AG09319 (cell line): ENCODE measurements at regions not wholly inside any gene's neighbourhood (a gene's known extent, or its start where the extent isn't known, plus 50 kb on each side); places are given as distances from the start of the nearest gene placed in this dataset.

Source experiments
- DNase-seq: peaks from one replicate; pipeline ENCODE4 v3.0.0-alpha.2; 2010; ENCODE audit warnings: low read depth; ENCODE audit errors: extremely low read depth
- TF ChIP-seq, protein P1 (sequence below): IDR thresholded peaks from 2 replicates; pipeline ENCODE4 v1.5.1; 2011; ENCODE audit warnings: low read depth, mild to moderate bottlenecking, inconsistent platforms, low read length, moderate library complexity

DNA sequence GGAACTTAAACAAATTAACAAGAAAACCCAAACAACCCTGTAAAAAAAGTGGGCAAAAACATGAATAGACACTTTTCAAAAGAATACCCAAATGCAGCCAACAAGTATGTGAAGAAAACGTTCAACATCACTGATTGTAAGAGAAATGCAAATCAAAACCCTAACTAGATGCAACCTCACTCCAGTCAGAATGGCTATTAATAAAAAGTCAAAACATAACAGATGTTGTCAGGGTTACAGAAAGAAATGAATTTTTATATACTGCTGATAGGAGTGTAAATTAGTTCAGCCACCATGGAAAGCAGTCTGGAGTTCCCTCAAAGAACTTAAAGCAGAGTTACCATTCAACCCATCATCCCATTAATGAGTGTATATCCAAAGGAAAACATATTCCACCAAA, 479.0 kb downstream of the MTRR start:
- TF ChIP-seq, protein P1, sequence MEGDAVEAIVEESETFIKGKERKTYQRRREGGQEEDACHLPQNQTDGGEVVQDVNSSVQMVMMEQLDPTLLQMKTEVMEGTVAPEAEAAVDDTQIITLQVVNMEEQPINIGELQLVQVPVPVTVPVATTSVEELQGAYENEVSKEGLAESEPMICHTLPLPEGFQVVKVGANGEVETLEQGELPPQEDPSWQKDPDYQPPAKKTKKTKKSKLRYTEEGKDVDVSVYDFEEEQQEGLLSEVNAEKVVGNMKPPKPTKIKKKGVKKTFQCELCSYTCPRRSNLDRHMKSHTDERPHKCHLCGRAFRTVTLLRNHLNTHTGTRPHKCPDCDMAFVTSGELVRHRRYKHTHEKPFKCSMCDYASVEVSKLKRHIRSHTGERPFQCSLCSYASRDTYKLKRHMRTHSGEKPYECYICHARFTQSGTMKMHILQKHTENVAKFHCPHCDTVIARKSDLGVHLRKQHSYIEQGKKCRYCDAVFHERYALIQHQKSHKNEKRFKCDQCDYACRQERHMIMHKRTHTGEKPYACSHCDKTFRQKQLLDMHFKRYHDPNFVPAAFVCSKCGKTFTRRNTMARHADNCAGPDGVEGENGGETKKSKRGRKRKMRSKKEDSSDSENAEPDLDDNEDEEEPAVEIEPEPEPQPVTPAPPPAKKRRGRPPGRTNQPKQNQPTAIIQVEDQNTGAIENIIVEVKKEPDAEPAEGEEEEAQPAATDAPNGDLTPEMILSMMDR = no peak
- no peak for DNase-seq

GRCh38 chr5:8349855-8350254, 480.9 kb downstream of the MTRR start:
- TF ChIP-seq, protein P1 = no peak
- DNase-seq = no peak

DNA sequence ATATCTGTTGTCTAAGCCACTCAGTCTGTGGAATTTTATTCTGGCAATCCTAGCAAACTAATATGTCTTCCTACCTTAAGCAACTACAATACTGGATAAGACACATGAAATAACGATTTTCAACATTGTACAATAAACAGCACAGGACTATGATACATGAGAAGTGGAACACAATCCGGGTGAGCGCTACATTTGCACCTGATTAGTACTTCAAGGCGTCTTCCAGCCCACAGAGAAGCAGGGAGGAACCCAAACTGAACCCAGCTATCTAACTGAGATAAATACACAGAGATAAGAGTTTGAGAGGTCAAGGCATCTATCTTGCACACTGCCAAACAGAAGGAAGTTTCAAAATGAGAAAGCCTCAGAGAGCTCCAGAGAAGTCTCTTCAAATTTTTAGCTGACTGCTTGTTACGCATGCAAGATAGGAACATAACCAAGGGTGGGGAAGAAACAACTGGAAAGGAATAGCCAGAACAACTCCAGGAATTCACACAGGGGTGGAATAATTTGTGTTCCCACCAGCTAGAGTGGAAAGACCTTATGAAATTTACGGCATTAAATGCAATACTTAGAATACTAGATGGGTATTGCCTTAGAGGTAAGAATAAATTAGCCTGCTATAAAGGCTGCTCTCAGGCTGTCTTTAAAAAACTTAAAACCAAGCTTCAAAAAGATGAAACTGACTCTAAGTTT, 481.8 kb downstream of the MTRR start:
- TF ChIP-seq, protein P1 = no peak
- no peak for DNase-seq

DNA sequence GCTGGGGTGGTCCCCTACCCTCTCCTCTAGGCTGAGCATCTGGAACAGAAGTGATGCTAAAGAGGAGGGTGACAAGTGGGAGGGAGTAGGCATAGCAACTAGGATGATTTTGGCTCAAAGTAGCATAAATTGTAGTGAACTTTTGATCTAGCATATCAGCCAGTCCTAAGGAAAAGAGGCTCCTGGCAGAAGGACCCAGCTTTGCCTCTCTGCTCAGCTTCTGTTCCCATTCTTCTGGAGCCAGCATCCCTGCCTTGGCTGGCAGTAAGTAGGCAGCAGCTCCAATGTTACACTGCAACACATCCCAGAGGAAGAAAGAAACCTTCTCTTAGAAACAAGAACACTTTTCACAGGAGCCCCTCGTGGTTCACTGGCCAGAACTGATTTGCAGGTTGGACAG, 487.0 kb downstream of the MTRR start:
- no peak for DNase-seq
- TF ChIP-seq, protein P1 = no peak

- DNase-seq = no peak
Observed at GRCh38 chr5:8360012-8360411, 491.1 kb downstream of the MTRR start.

GRCh38 chr5:8362495-8362894, 493.5 kb downstream of the MTRR start:
- no peak for DNase-seq
- TF ChIP-seq, protein P1 = no peak

More at GRCh38 chr5:8360012-8360411, 491.1 kb downstream of the MTRR start:
- TF ChIP-seq, protein P1 = no peak

- TF ChIP-seq, protein P1 = no peak
- no peak for DNase-seq
Observed at GRCh38 chr5:8363138-8363537, 494.2 kb downstream of the MTRR start.
